ENCODE measurements at regions not wholly inside any gene's neighbourhood (a gene's known extent, or its start where the extent isn't known, plus 50 kb on each side); places are given as distances from the start of the nearest gene placed in this dataset.
"Not testable (repeated sequence)": the region's sequence is repeated elsewhere in the genome, so short reads cannot be mapped to it uniquely, and the experiment has no call there.

DNA sequence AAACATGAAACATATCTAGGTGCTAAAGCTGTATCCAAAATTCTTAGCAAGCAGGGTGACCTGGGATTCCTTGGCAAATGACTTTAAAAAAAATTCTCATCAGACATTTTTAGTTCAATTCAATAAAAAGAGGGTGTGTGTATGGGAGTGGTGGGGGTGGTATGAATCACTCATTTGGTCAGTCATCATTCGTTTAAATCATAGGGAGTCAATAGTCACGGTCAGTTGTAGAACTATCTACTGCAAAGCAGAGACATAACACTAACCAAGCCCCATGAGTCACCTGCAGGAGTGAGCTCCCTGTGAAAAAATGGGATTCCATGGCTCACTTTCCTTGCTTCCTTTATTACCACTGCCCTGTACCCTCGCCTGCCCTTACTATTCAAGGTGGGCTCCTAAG is 380.6 kb upstream of the TCF4 start:
- H3K4me1 ChIP-seq, result no peaks in the 10 kb centered on the region
- 89 to 95% methylated on average over 3 of the region's 3 CpGs for WGBS, 2 donors
- H3K4me3 ChIP-seq, result no peak overlapping the region
- H3K9me3 ChIP-seq, result no peaks in the 10 kb centered on the region
- intact Hi-C loops (cut with DNase I; ENCODE audit: low total_unique reads), result no loop called here
- no peak for DNase-seq
- H3K27me3 ChIP-seq, result no peaks in the 10 kb centered on the region
- H3K27ac ChIP-seq, result no peak overlapping the region
- no peaks in the 10 kb centered on the region for H3K36me3 ChIP-seq (ENCODE audit: low read depth, missing control alignments)
- TF ChIP-seq POLR2A (IDR thresholded peaks at IDR 0.05) (no peak), CTCF (IDR thresholded peaks at IDR 0.05) (no peak)

DNA sequence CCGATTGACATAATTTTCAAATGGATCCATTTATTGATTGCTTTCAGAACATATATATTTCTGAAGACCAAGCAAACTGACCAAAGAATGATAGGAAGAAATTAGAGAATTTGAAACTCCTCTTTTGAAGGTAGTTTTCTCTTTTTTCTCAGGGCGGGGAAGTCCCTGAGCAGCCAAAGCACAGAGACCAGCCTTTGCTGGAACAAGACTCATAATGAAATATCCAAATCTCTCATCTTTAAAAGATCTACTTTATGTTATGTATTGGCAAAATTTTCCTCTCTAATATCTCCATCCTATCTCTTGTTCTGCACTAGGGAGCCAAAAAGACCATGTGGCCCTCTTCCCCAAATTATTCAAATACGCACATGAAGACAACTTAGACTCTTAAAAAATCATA is 379.0 kb upstream of the TCF4 start:
- intact Hi-C loops (cut with DNase I; ENCODE audit: low total_unique reads), result no loop called here
- no peak for DNase-seq
- H3K27ac ChIP-seq, result no peak overlapping the region
- TF ChIP-seq POLR2A (IDR thresholded peaks at IDR 0.05) (no peak), CTCF (IDR thresholded peaks at IDR 0.05) (no peak)
- no peaks in the 10 kb centered on the region for H3K9me3 ChIP-seq
- no peaks in the 10 kb centered on the region for H3K27me3 ChIP-seq
- H3K4me3 ChIP-seq, result no peak overlapping the region
- 93 to 95% methylated on average over 3 of the region's 3 CpGs for WGBS, 2 donors
- no peaks in the 10 kb centered on the region for H3K4me1 ChIP-seq
- no peaks in the 10 kb centered on the region for H3K36me3 ChIP-seq (ENCODE audit: low read depth, missing control alignments)

GRCh38 chr18:55964171-55964570 is 376.2 kb upstream of the TCF4 start:
- H3K4me1 ChIP-seq, result no peaks in the 10 kb centered on the region
- no peak overlapping the region for H3K4me3 ChIP-seq
- no peak overlapping the region for H3K27ac ChIP-seq
- TF ChIP-seq POLR2A (IDR thresholded peaks at IDR 0.05), result no peak
- TF ChIP-seq CTCF (IDR thresholded peaks at IDR 0.05), result no peak
- H3K9me3 ChIP-seq, result no peaks in the 10 kb centered on the region
- 79 to 89% methylated on average over 1 of the region's 1 CpG for WGBS, 2 donors
- H3K36me3 ChIP-seq (ENCODE audit: low read depth, missing control alignments), result no peaks in the 10 kb centered on the region
- H3K27me3 ChIP-seq, result no peaks in the 10 kb centered on the region
- intact Hi-C loops (cut with DNase I; ENCODE audit: low total_unique reads), result no loop called here
- no peak for DNase-seq

DNA sequence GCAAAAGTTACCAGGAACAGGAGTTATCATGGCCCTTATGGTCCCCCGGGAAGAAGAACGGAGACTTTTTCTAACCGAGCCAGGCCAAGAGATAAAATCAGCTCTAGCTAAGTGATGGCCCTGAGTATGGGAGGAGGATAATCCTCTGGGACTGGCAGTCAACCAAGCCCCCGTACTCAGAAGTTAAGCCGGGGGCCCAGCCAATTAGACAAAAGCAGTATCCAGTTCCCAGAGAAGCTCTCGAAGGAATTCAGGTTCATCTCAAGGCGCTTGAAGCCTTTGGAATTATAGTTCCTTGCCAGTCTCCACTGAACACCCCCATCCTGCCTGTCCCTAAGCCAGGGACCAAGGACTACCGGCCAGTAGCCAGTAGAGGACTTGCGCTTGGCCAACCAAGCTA is 365.3 kb upstream of the TCF4 start:
- H3K9me3 ChIP-seq, result no peaks in the 10 kb centered on the region
- H3K4me3 ChIP-seq, result no peak overlapping the region
- 60 to 64% methylated on average over 8 to 9 of the region's 9 CpGs for WGBS, 2 donors
- H3K27me3 ChIP-seq, result no peaks in the 10 kb centered on the region
- H3K36me3 ChIP-seq (ENCODE audit: low read depth, missing control alignments), result no peaks in the 10 kb centered on the region
- H3K27ac ChIP-seq, result no peak overlapping the region
- intact Hi-C loops (cut with DNase I; ENCODE audit: low total_unique reads), result no loop called here
- DNase-seq, result no peak
- TF ChIP-seq POLR2A (IDR thresholded peaks at IDR 0.05), result no peak
- TF ChIP-seq CTCF (IDR thresholded peaks at IDR 0.05), result no peak
- no peaks in the 10 kb centered on the region for H3K4me1 ChIP-seq

- H3K4me3 ChIP-seq; intact Hi-C loops (cut with DNase I; ENCODE audit: low total_unique reads); H3K36me3 ChIP-seq (ENCODE audit: low read depth, missing control alignments); H3K27ac ChIP-seq; H3K27me3 ChIP-seq; H3K9me3 ChIP-seq; H3K4me1 ChIP-seq; DNase-seq: not testable (repeated sequence)
- 84 to 92% methylated on average over 4 to 7 of the region's 7 CpGs for WGBS, 2 donors
Observed at GRCh38 chr18:55951738-55952137, 363.7 kb upstream of the TCF4 start.
